ENCODE measurements at regions not wholly inside any gene's neighbourhood (a gene's known extent, or its start where the extent isn't known, plus 50 kb on each side); places are given as distances from the start of the nearest gene placed in this dataset.

- H2AFZ ChIP-seq (ENCODE audit: low read depth, low read length), result no peak overlapping the region
- H4K20me1 ChIP-seq (ENCODE audit: insufficient read depth, low read length), result no peaks in the 10 kb centered on the region
- no peak overlapping the region for H3K4me3 ChIP-seq (ENCODE audit: low read depth in 1 of 2, low read length in 2 of 2)
- H3K27ac ChIP-seq (ENCODE audit: low read length), result no peak overlapping the region
- DNase-seq (no peak), ATAC-seq (ENCODE audit: insufficient read depth, low read depth) (no peak)
- TF ChIP-seq CTCF (IDR thresholded peaks at IDR 0.05; ENCODE audit: borderline replicate concordance, extremely low read depth, low read length, poor library complexity, severe bottlenecking), result no peak
- TF ChIP-seq EZH2 (IDR thresholded peaks at IDR 0.05; ENCODE audit: borderline replicate concordance, low read depth, low read length, severe bottlenecking), result no peak
- H3K9ac ChIP-seq (ENCODE audit: low read depth, low read length), result no peak overlapping the region
- H3K4me1 ChIP-seq (ENCODE audit: insufficient read depth, low read length), result no peaks in the 10 kb centered on the region
- H3K27me3 ChIP-seq (ENCODE audit: insufficient read depth, low read length, poor library complexity), result no peaks in the 10 kb centered on the region
- no peak overlapping the region for H3K4me2 ChIP-seq (ENCODE audit: insufficient read depth, low read length)
- no peaks in the 10 kb centered on the region for H3K36me3 ChIP-seq (ENCODE audit: insufficient read depth, low read length)
- H3K79me2 ChIP-seq (ENCODE audit: insufficient read depth, low read length), result no peaks in the 10 kb centered on the region
- no peaks in the 10 kb centered on the region for H3K9me3 ChIP-seq (ENCODE audit: insufficient read depth, low read length, severe bottlenecking)
Observed at GRCh38 chr10:112884179-112884504, 65.9 kb upstream of the TCF7L2 start.

- Histone ChIP-seq H3K4me1 (ENCODE audit: insufficient read depth, low read length) (no peaks in the 10 kb centered on the region), H4K20me1 (ENCODE audit: insufficient read depth, low read length) (no peaks in the 10 kb centered on the region), H2AFZ (ENCODE audit: low read depth, low read length) (no peak overlapping the region), H3K4me3 (ENCODE audit: low read depth in 1 of 2, low read length in 2 of 2) (no peak overlapping the region), H3K27me3 (ENCODE audit: insufficient read depth, low read length, poor library complexity) (no peaks in the 10 kb centered on the region), H3K36me3 (ENCODE audit: insufficient read depth, low read length) (no peaks in the 10 kb centered on the region), H3K4me2 (ENCODE audit: insufficient read depth, low read length) (no peak overlapping the region), H3K9ac (ENCODE audit: low read depth, low read length) (no peak overlapping the region), H3K27ac (ENCODE audit: low read length) (no peak overlapping the region), H3K9me3 (ENCODE audit: insufficient read depth, low read length, severe bottlenecking) (no peaks in the 10 kb centered on the region), H3K79me2 (ENCODE audit: insufficient read depth, low read length) (no peaks in the 10 kb centered on the region)
- DNase-seq (no peak), ATAC-seq (ENCODE audit: insufficient read depth, low read depth) (no peak)
- no peak for TF ChIP-seq EZH2 (IDR thresholded peaks at IDR 0.05; ENCODE audit: borderline replicate concordance, low read depth, low read length, severe bottlenecking)
- TF ChIP-seq CTCF (IDR thresholded peaks at IDR 0.05; ENCODE audit: borderline replicate concordance, extremely low read depth, low read length, poor library complexity, severe bottlenecking), result no peak
Observed at GRCh38 chr10:112886463-112886862, 63.6 kb upstream of the TCF7L2 start.

GRCh38 chr10:112887968-112888367 lies 62.1 kb upstream of the TCF7L2 start:
- Histone ChIP-seq H3K4me2 (ENCODE audit: insufficient read depth, low read length) (no peak overlapping the region), H3K79me2 (ENCODE audit: insufficient read depth, low read length) (no peaks in the 10 kb centered on the region), H3K4me3 (ENCODE audit: low read depth in 1 of 2, low read length in 2 of 2) (no peak overlapping the region), H4K20me1 (ENCODE audit: insufficient read depth, low read length) (no peaks in the 10 kb centered on the region), H3K27me3 (ENCODE audit: insufficient read depth, low read length, poor library complexity) (no peaks in the 10 kb centered on the region), H3K27ac (ENCODE audit: low read length) (no peak overlapping the region), H3K4me1 (ENCODE audit: insufficient read depth, low read length) (no peaks in the 10 kb centered on the region), H3K9me3 (ENCODE audit: insufficient read depth, low read length, severe bottlenecking) (no peaks in the 10 kb centered on the region), H3K36me3 (ENCODE audit: insufficient read depth, low read length) (no peaks in the 10 kb centered on the region), H3K9ac (ENCODE audit: low read depth, low read length) (no peak overlapping the region), H2AFZ (ENCODE audit: low read depth, low read length) (no peak overlapping the region)
- TF ChIP-seq EZH2 (IDR thresholded peaks at IDR 0.05; ENCODE audit: borderline replicate concordance, low read depth, low read length, severe bottlenecking) (no peak), CTCF (IDR thresholded peaks at IDR 0.05; ENCODE audit: borderline replicate concordance, extremely low read depth, low read length, poor library complexity, severe bottlenecking) (no peak)
- ATAC-seq (ENCODE audit: insufficient read depth, low read depth), result no peak
- DNase-seq, result no peak

GRCh38 chr10:112895292-112895691 lies 54.8 kb upstream of the TCF7L2 start:
- Histone ChIP-seq H3K36me3 (ENCODE audit: insufficient read depth, low read length) (no peaks in the 10 kb centered on the region), H3K9ac (ENCODE audit: low read depth, low read length) (no peak overlapping the region), H3K27ac (ENCODE audit: low read length) (no peak overlapping the region), H2AFZ (ENCODE audit: low read depth, low read length) (no peak overlapping the region), H3K4me1 (ENCODE audit: insufficient read depth, low read length) (no peaks in the 10 kb centered on the region), H3K4me2 (ENCODE audit: insufficient read depth, low read length) (no peak overlapping the region), H3K27me3 (ENCODE audit: insufficient read depth, low read length, poor library complexity) (no peaks in the 10 kb centered on the region), H3K79me2 (ENCODE audit: insufficient read depth, low read length) (no peaks in the 10 kb centered on the region), H4K20me1 (ENCODE audit: insufficient read depth, low read length) (no peaks in the 10 kb centered on the region), H3K4me3 (ENCODE audit: low read depth in 1 of 2, low read length in 2 of 2) (no peak overlapping the region), H3K9me3 (ENCODE audit: insufficient read depth, low read length, severe bottlenecking) (no peaks in the 10 kb centered on the region)
- TF ChIP-seq EZH2 (IDR thresholded peaks at IDR 0.05; ENCODE audit: borderline replicate concordance, low read depth, low read length, severe bottlenecking) (no peak), CTCF (IDR thresholded peaks at IDR 0.05; ENCODE audit: borderline replicate concordance, extremely low read depth, low read length, poor library complexity, severe bottlenecking) (no peak)
- ATAC-seq (ENCODE audit: insufficient read depth, low read depth) (no peak), DNase-seq (no peak)

Data from DND-41 (cell line).